Adrenal gland (tissue), 5 donors: ENCODE measurements at regions not wholly inside any gene's neighbourhood (a gene's known extent, or its start where the extent isn't known, plus 50 kb on each side); places are given as distances from the start of the nearest gene placed in this dataset.

ENCODE experiments used
- POLR2A ChIP-seq, 2 donors: fragments of 450-650 bp; IDR thresholded peaks; one replicate each; pipeline ENCODE4 v1.6.1; 2017; ENCODE audit warnings: antibody characterized with exemption in 2 of 2, mild to moderate bottlenecking in 2 of 2, moderate library complexity in 1 of 2
- TF ChIP-seq, protein P1 (sequence below), 6 experiments: fragments of 450-650 bp in 4 of 6; fragments of 200-600 bp in 2 of 6; sonication (generic) in 1 of 6; IDR thresholded peaks; 1 replicate in 5 of 6; 2 replicates in 1 of 6; pipeline versions ENCODE4 v1.5.1 to v1.8.0; 2016 to 2021; ENCODE audit warnings: antibody characterized with exemption in 6 of 6, mild to moderate bottlenecking in 2 of 6, moderate library complexity in 1 of 6
- donor health status: DM: no; HTN: no; CAD: no.

- no peak for TF ChIP-seq POLR2A (IDR thresholded peaks at IDR 0.05)
- TF ChIP-seq, protein P1, sequence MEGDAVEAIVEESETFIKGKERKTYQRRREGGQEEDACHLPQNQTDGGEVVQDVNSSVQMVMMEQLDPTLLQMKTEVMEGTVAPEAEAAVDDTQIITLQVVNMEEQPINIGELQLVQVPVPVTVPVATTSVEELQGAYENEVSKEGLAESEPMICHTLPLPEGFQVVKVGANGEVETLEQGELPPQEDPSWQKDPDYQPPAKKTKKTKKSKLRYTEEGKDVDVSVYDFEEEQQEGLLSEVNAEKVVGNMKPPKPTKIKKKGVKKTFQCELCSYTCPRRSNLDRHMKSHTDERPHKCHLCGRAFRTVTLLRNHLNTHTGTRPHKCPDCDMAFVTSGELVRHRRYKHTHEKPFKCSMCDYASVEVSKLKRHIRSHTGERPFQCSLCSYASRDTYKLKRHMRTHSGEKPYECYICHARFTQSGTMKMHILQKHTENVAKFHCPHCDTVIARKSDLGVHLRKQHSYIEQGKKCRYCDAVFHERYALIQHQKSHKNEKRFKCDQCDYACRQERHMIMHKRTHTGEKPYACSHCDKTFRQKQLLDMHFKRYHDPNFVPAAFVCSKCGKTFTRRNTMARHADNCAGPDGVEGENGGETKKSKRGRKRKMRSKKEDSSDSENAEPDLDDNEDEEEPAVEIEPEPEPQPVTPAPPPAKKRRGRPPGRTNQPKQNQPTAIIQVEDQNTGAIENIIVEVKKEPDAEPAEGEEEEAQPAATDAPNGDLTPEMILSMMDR (IDR thresholded peaks at IDR 0.05) = no peak
Measured at GRCh38 chr10:2097937-2098336, 360.6 kb upstream of the ADARB2 start.
